ENCODE measurements at regions not wholly inside any gene's neighbourhood (a gene's known extent, or its start where the extent isn't known, plus 50 kb on each side); places are given as distances from the start of the nearest gene placed in this dataset.

DNA sequence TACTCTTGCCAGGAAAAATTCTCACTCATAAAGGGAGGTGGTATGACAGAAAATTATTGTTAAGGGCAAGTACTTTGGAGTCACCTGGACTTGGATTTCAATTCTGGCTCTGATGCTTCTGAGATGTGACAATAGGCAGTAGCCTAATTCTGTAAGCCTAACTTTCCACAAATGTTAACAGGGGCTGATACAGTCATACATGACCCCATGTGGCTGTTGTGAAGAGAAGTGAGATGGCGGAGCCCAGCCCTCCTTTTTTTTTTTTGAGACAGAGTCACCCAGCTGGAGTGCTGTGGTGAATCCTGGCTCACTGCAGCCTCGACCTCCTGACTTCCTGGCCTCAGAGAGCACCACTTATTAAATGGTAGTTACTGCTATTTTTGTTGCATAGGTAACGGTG lies 54.4 kb upstream of the IRF2 start:
- DNase-seq (ENCODE audit: low spot score), result no peak

DNA sequence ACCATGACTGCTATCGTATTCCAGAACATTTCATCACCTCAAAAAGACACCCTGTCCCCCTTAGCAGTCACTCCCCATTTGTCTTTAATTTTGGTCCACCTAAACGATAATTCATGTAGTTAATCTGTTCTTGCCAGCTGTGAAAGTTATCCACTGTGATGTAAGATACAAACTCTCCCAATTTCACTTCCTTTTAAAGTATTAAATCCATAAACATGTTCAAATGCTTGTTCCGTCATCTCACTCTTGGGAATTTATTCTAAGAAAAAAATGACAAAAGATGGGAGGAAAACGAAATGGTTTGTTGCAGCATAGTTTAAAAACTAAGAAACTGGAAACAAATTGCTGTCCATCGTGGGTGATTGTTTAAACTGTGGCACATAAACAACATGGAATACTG lies 53.7 kb upstream of the IRF2 start:
- no peak for DNase-seq (ENCODE audit: low spot score)

GRCh38 chr4:184526228-184526627 lies 51.9 kb upstream of the IRF2 start:
- no peak for DNase-seq (ENCODE audit: low spot score)
